Kidney tubule cell (primary cell): ENCODE measurements at regions not wholly inside any gene's neighbourhood (a gene's known extent, or its start where the extent isn't known, plus 50 kb on each side); places are given as distances from the start of the nearest gene placed in this dataset.

Source experiments
- DNase-seq: peaks from one replicate; pipeline ENCODE4 v3.0.0-alpha.2; 2018; ENCODE audit warnings: low spot score

DNA sequence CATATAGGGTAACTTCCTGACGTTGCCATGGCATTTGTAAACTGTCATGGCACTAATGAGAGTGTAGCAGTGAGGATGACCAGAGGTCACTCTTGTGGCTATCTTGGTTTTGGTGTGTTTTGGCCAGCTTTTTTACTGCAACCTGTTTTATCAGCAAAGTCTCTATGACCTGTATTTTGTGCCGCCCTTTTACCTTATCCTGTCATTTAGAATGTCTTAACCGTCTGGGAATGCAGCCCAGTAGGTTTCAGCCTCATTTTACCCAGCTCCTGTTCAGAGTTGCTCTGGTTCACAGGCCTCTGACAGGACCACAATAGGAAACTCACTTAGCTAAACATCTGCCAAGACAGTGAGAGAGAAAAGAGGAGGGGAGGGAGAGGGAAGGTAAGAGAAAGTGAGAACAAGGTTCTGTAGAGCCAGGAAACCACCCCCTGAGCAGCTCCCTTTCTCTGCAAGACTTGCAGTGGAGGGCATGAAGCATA is 64.8 kb upstream of the PLEKHG3 start:
- DNase-seq = peak; percentile 80

DNA sequence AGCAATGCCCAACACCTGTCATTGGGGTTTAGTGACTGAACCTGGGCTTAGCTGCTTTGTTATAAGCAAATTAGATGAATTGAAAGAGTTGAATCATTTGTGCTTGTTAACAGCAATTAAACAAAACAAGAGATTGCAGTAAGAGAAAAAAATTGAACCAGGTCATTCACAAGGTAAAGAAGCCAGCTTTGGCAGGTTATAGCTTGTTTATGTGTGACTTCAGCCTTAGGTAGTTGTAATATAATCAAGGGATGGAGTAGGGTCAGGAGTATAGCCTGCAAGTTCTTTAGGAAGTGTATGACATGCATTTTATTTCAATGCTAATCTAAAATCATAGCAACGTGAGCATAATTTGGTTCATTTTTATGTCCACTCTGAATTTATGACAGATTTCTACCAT is 63.4 kb upstream of the PLEKHG3 start:
- no peak for DNase-seq

DNA sequence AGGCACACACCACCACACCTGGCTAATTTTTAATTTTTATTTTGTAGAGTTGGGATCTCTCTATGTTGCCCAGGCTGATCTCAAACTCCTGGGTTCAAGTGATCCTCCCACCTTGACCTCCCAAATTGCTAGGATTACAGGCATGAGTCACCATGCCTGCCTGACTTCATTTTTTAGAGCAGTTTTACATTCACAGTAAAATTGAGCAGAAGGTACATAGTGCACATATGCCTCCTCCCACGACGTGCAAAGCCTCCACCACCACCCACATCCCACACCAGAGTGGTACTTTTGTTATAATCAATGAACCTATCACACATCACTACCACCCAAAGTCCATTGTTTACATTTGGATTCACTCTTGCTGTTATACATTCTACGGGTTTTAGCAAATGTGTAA is 62.5 kb upstream of the PLEKHG3 start:
- DNase-seq = no peak

DNA sequence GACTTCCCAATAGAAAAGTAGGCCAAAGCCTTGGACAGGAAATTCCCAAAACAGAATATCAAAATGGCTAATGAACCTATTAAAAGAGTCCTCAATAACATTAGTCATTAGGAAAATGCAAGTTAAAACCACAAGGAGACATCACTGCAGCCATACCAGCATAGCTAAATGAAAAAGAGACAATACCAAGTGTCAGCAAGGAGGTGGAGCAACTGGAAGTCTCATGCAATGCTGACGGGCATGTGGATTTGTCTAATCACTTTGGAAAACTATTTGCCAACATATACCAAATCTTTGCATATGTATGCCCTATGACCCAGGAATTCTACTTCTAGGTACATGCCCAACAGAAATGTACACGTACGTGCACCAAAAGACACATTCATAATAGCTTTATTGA is 60.5 kb upstream of the PLEKHG3 start:
- no peak for DNase-seq

DNA sequence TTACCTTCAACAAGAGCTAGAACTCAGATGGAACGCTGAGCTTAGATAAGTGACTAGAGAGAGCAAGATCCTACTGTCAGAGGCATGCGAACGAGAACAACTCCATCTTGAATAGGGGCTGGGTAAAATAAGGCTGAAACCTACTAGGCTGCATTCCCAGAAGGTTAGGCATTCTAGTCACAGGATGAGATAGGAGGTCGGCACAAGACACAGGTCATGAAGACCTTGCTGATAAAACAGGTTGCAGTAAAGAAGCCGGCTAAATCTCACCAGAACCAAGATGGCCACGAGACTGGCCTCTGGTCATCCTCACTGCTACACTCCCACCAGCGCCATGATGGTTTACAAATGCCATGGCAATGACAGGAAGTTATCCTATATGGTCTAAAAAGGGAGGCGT is 59.6 kb upstream of the PLEKHG3 start:
- no peak for DNase-seq

DNA sequence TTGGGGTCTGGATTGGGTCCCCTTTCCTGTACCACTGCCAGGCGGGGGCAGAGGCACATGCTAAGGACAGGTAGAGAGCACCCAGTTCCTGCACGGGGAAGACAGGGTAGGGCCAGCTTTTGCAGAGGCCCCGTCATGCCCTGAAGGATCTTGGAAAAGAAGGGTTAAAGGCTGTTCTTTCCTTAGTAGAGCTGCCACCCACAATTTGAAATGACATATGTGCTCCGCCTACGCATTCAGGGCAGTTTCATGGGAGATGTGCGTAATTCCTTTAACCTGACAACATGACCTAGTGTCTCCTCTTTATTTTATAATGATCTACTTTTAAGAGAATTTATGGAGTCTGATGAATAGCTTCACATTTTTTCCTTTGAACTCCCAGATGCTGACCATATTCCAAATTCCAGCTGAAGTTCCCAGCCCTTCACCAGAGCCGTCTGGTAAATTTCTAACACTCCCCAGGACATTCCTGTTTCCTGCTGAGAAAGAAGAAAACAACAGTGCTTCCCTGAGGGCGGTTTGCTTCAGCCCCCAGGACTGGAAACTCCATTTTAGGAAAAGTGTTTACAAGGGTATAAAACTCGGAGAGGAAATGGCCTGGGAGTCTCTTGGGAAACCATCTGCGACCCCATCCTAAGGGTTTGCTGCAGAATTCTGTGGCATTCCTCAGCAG is 58.9 kb upstream of the PLEKHG3 start:
- DNase-seq = peak; percentile 84

DNA sequence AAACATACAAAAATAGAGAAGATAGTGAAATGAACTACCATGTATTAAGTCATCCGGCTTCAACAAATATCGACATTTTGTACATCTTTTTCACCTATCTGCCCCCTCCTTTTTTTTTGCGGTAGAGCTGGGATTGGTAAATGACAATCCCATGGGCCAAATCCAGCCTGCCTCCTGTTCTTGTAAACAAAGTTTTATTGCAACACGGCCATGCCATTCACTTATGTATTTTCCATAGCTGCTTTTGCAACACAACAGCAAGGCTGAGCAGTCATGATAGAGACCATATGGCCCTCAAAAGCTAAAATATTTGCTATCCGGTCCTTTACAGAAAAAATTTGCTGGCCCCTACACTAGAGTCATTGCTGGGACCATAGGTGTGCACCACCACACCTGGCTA is 58.1 kb upstream of the PLEKHG3 start:
- no peak for DNase-seq

DNA sequence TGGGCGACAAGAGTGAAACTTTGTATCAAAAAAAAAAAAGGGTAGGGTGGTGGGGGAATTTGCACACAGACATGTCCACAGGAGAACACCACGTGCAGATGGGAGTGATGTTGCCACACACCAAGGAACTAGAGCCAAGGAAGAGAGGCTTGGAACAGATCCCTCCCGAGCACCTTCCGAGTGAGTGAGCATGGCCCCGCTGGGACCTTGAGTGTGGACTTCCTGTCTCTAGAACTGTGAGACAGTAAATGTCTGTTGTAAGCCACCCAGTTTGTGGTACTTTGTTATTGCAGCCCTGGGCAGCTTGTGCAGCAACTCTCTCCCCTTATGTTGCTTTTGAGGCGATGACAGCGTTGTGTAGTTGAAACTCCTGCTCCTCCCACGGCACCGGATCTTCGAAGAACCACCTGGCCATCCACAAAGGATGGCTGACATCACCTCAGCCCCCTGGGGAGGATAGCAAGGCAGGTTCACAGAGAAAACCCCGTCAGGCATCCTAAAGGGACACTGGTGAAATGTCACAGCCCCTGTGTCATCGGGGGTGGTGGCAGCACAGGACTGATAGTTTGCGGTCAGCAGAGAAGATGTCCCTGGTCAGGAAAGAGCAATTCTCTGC is 54.7 kb upstream of the PLEKHG3 start:
- peak; percentile 35 for DNase-seq

DNA sequence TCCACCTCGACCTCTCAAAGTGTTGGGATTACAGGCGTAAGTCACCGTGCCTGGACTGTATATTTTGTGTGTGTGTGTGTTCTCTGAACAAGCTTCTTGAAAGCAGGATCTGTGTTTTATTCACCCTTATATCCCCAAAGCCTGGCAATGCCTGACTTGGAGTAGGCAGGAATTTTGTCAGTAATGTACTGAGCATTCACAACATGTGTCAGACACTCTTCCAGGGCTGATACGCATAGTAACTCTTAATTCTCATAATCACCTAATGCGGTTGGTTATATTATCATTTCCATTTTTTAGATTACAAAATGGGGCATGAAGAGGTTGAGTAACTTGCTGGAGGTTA is 50.4 kb upstream of the PLEKHG3 start:
- DNase-seq = no peak

DNA sequence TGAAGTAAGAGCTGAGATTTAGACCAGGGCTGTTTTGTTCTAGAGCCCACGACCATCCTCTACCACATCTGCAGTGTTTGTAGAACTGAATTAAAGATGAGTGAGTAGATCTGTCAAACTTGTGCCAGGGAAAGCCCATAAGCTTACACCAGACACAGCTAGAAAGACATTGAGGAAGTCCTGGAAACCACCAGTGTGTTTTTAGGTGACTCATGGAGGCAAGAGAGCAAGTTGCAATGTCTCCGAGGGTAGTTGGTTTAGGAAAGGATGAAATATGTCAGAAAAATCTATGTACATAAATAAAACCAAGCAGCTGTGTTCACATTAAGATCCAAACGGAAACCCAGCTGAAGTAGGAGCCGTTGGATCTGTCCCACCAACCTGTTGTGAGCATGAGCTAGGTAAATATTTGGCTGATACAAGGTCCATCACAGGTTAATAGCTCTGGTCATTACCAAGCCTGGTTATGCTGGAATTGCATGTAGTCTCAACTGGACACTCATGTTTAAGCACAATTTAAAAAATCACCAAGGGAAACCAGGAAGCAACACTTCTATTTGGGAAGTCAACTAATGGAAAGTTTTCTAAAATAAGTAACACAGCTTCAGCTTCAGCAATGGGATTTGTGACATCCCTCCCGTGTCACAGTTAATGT is 49.9 kb upstream of the PLEKHG3 start:
- peak; percentile 88 for DNase-seq
